GM12878 (cell line): ENCODE measurements at regions not wholly inside any gene's neighbourhood (a gene's known extent, or its start where the extent isn't known, plus 50 kb on each side); places are given as distances from the start of the nearest gene placed in this dataset.

Experiments
- CEBPZ ChIP-seq: fragments of 150-350 bp; IDR thresholded peaks from 2 replicates; pipeline ENCODE4 v1.6.1; 2016; ENCODE audit warnings: low read depth, low read length
- ESRRA ChIP-seq: IDR thresholded peaks from 2 replicates; pipeline ENCODE4 v1.6.1; 2012; ENCODE audit warnings: mild to moderate bottlenecking, low read length, improper control_type of control experiment
- HDAC2 ChIP-seq: fragments of 200-600 bp; sonication (generic); IDR thresholded peaks from 2 replicates; pipeline ENCODE4 v1.6.1; 2017
- HDAC6 ChIP-seq: fragments of 200-600 bp; sonication (generic); IDR thresholded peaks from one replicate; pipeline ENCODE4 v1.8.0; 2017; ENCODE audit warnings: antibody characterized with exemption; ENCODE audit not compliant: unreplicated experiment
- NFXL1 ChIP-seq: fragments of 450-650 bp; IDR thresholded peaks from 2 replicates; pipeline ENCODE4 v1.6.1; 2017; ENCODE audit warnings: antibody characterized with exemption, mild to moderate bottlenecking, borderline replicate concordance
- POLR2AphosphoS2 ChIP-seq: IDR thresholded peaks from 2 replicates; pipeline ENCODE4 v1.6.1; 2011; ENCODE audit warnings: low read depth, mild to moderate bottlenecking, low read length, improper control_type of control experiment, moderate library complexity
- SIX5 ChIP-seq: IDR thresholded peaks from 2 replicates; pipeline ENCODE4 v1.6.1; 2011; ENCODE audit warnings: mild to moderate bottlenecking, low read depth, low read length, moderate library complexity; ENCODE audit not compliant: severe bottlenecking
- TCF3 ChIP-seq: IDR thresholded peaks from 2 replicates; pipeline ENCODE4 v1.6.1; 2012; ENCODE audit warnings: low read depth, mild to moderate bottlenecking, low read length, borderline replicate concordance; ENCODE audit not compliant: insufficient read depth
- ZBTB11 ChIP-seq: fragments of 450-650 bp; formaldehyde crosslinking; IDR thresholded peaks from 2 replicates; pipeline ENCODE4 v1.5.0; 2022; ENCODE audit warnings: mild to moderate bottlenecking, missing genetic modification characterization

- TF ChIP-seq CEBPZ (no peak), POLR2AphosphoS2 (no peak), SIX5 (no peak), NFXL1 (no peak), TCF3 (no peak), HDAC2 (no peak), ESRRA (no peak), ZBTB11 (CRISPR knock-in tag) (no peak), HDAC6 (no peak)
Measured at GRCh38 chr18:71725256-71725655, 818.9 kb downstream of the CBLN2 start (continued).
